GM19351 (cell line): ENCODE measurements at regions not wholly inside any gene's neighbourhood (a gene's known extent, or its start where the extent isn't known, plus 50 kb on each side); places are given as distances from the start of the nearest gene placed in this dataset.
A peak's percentile ranks its signal among the peaks of the same experiment; 100 is the strongest.

ENCODE experiments used
- ATAC-seq: cut with Tn5 transposase; IDR thresholded peaks from one replicate; pipeline ENCODE4 v1.9.1; 2021; ENCODE audit warnings: mild to moderate bottlenecking, moderate library complexity; ENCODE audit not compliant: unreplicated experiment

- ATAC-seq, result no peak
These were observed 586.1 kb upstream of the CELF2 start for GRCh38 chr10:10431422-10432066.

- ATAC-seq, result no peak
These were observed 585.2 kb upstream of the CELF2 start for GRCh38 chr10:10432296-10433035.

GRCh38 chr10:10434312-10434711 lies 583.4 kb upstream of the CELF2 start:
- no peak for ATAC-seq

GRCh38 chr10:10437886-10438285 lies 579.8 kb upstream of the CELF2 start:
- no peak for ATAC-seq

- ATAC-seq, result no peak
These were observed 579.2 kb upstream of the CELF2 start for GRCh38 chr10:10438335-10439100.

GRCh38 chr10:10456856-10457255 lies 560.8 kb upstream of the CELF2 start:
- no peak for ATAC-seq

- no peak for ATAC-seq
These were observed 557.2 kb upstream of the CELF2 start for GRCh38 chr10:10460451-10460850.

GRCh38 chr10:10462151-10462941 lies 555.3 kb upstream of the CELF2 start:
- ATAC-seq, result no peak

- ATAC-seq, result no peak
These were observed 545.9 kb upstream of the CELF2 start for GRCh38 chr10:10471758-10472157.

- no peak for ATAC-seq
These were observed 541.9 kb upstream of the CELF2 start for GRCh38 chr10:10475812-10476211.

- ATAC-seq, result no peak
These were observed 539.8 kb upstream of the CELF2 start for GRCh38 chr10:10477844-10478243.

GRCh38 chr10:10479465-10479864 lies 538.2 kb upstream of the CELF2 start:
- ATAC-seq, result no peak

- no peak for ATAC-seq
These were observed 535.1 kb upstream of the CELF2 start for GRCh38 chr10:10482613-10483012.

GRCh38 chr10:10489076-10489475 lies 528.6 kb upstream of the CELF2 start:
- ATAC-seq, result no peak

- no peak for ATAC-seq
These were observed 527.7 kb upstream of the CELF2 start for GRCh38 chr10:10489805-10490571.

GRCh38 chr10:10490581-10490980 lies 527.1 kb upstream of the CELF2 start:
- ATAC-seq, result no peak

- ATAC-seq, result peak; percentile 65
These were observed 525.3 kb upstream of the CELF2 start for GRCh38 chr10:10492420-10492819.

GRCh38 chr10:10493833-10494232 lies 523.8 kb upstream of the CELF2 start:
- ATAC-seq, result no peak

- no peak for ATAC-seq
These were observed 520.4 kb upstream of the CELF2 start for GRCh38 chr10:10497245-10497644.

GRCh38 chr10:10498781-10499180 lies 518.9 kb upstream of the CELF2 start:
- no peak for ATAC-seq
